Spleen (tissue), 11 donors: ENCODE measurements at regions not wholly inside any gene's neighbourhood (a gene's known extent, or its start where the extent isn't known, plus 50 kb on each side); places are given as distances from the start of the nearest gene placed in this dataset.

Experiments
- DNase-seq: peaks from one replicate; pipeline ENCODE4 v3.0.0-alpha.2; 2020
- H3K27ac ChIP-seq, 8 donors: fragments of 200-600 bp; sonication (generic) in 7 of 8; 1 replicate in 4 of 8; 2 replicates in 4 of 8; pipeline versions ENCODE4 v1.5.0 to v1.8.0; 2016 to 2021; ENCODE audit warnings: inconsistent platforms in 4 of 8, mild to moderate bottlenecking in 4 of 8, moderate library complexity in 1 of 8
- H3K27me3 ChIP-seq, 7 donors: fragments of 200-600 bp; sonication (generic) in 6 of 7; replicated peaks in 1 of 7; 1 replicate in 4 of 7; 2 replicates in 3 of 7; pipeline versions ENCODE4 v1.5.0 to v1.8.0; 2016 to 2021; ENCODE audit warnings: inconsistent platforms in 3 of 7, mild to moderate bottlenecking in 1 of 7
- H3K36me3 ChIP-seq, 6 donors: fragments of 200-600 bp; sonication (generic) in 5 of 6; 1 replicate in 4 of 6; 2 replicates in 2 of 6; pipeline versions ENCODE4 v1.5.0 to v1.8.0; 2016 to 2021; ENCODE audit warnings: inconsistent platforms in 2 of 6
- H3K4me1 ChIP-seq, 6 donors: fragments of 200-600 bp; sonication (generic) in 5 of 6; 1 replicate in 3 of 6; 2 replicates in 3 of 6; pipeline versions ENCODE4 v1.5.0 to v1.8.0; 2016 to 2021; ENCODE audit warnings: inconsistent platforms in 3 of 6
- H3K4me3 ChIP-seq, 8 donors: fragments of 200-600 bp; sonication (generic) in 7 of 8; 1 replicate in 4 of 8; 2 replicates in 4 of 8; pipeline versions ENCODE4 v1.5.0 to v1.8.0; 2016 to 2021; ENCODE audit warnings: inconsistent platforms in 4 of 8, mild to moderate bottlenecking in 4 of 8, moderate library complexity in 2 of 8
- H3K9me3 ChIP-seq, 8 donors: fragments of 200-600 bp; sonication (generic) in 7 of 8; 1 replicate in 4 of 8; 2 replicates in 4 of 8; pipeline versions ENCODE4 v1.5.0 to v1.8.0; 2016 to 2021; ENCODE audit warnings: inconsistent platforms in 4 of 8
- POLR2A ChIP-seq, 3 donors: fragments of 450-650 bp; IDR thresholded peaks; one replicate each; pipeline ENCODE4 v1.5.1; 2017; ENCODE audit warnings: antibody characterized with exemption in 3 of 3, mild to moderate bottlenecking in 1 of 3
- POLR2AphosphoS5 ChIP-seq, 3 donors: sonication (generic); formaldehyde crosslinking; IDR thresholded peaks; one replicate each; pipeline ENCODE4 v1.5.1; 2017; ENCODE audit warnings: antibody characterized with exemption in 3 of 3
- WGBS, 5 donors: extraction: QIAGEN DNeasy Blood & Tissue Kit in 3 of 5; methylation state at CpG; one replicate each; pipeline versions ENCODE4 v1.1.5 to v1.1.7; 2013 to 2018; 5-methylcytosine and 5-hydroxymethylcytosine counted together
- intact Hi-C: fragments of 100-400 bp; cut with DNase I; formaldehyde crosslinking; loops from one replicate; pipeline ENCODE4 v1.15.0; 2023; ENCODE audit warnings: low total_unique reads
- TF ChIP-seq, protein P1 (sequence below), 11 experiments: fragments of 200-600 bp in 7 of 11; fragments of 450-650 bp in 4 of 11; sonication (generic) in 4 of 11; IDR thresholded peaks in 8 of 11; conservative IDR thresholded peaks in 3 of 11; 1 replicate in 7 of 11; 2 replicates in 4 of 11; pipeline versions ENCODE4 v1.4.0 to v1.8.0; 2016 to 2021; ENCODE audit warnings: antibody characterized with exemption in 11 of 11, inconsistent platforms in 4 of 11, mild to moderate bottlenecking in 1 of 11
- donor health status: healthy with polysubstance abuse.
- donor health status: DM: no; HTN: no; CAD: no; lungs with moderate emphysema.
- donor health status: DM: no; HTN: no; CAD: no.
- donor health status: Bipolar disorder and iron deficiency.
- donor health status: healthy.
- donor health status: DM: no; HTN: no; CAD: no.
- donor health status: DM: yes; HTN: yes; CAD: no.

DNA sequence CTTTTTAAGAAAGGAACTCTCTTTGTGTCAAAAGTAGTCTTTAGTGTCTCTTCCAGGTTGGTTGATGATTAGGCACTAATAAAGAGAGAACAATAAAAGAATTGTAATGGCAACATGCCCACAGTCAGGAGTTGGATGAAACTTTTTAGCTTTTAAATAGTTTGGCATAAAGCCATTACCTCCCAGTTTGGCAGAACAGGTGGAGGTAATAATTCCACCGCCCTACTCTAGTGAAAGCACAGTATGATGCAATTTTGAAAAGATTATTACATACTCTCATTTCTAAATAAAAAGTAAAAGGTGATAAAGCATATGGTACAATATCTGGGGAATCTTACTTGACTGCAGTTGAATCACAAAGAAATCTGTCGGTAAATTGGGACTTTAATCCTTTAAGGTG lies 497.6 kb downstream of the SUCLA2 start:
- Histone ChIP-seq H3K4me1 (no peaks in the 10 kb centered on the region), H3K36me3 (no peaks in the 10 kb centered on the region), H3K27me3 (no peaks in the 10 kb centered on the region), H3K9me3 (no peaks in the 10 kb centered on the region), H3K27ac (no peak overlapping the region), H3K4me3 (no peak overlapping the region)
- DNase-seq = no peak
- TF ChIP-seq POLR2A (IDR thresholded peaks at IDR 0.05) (no peak), POLR2AphosphoS5 (IDR thresholded peaks at IDR 0.05) (no peak)
- TF ChIP-seq, protein P1, sequence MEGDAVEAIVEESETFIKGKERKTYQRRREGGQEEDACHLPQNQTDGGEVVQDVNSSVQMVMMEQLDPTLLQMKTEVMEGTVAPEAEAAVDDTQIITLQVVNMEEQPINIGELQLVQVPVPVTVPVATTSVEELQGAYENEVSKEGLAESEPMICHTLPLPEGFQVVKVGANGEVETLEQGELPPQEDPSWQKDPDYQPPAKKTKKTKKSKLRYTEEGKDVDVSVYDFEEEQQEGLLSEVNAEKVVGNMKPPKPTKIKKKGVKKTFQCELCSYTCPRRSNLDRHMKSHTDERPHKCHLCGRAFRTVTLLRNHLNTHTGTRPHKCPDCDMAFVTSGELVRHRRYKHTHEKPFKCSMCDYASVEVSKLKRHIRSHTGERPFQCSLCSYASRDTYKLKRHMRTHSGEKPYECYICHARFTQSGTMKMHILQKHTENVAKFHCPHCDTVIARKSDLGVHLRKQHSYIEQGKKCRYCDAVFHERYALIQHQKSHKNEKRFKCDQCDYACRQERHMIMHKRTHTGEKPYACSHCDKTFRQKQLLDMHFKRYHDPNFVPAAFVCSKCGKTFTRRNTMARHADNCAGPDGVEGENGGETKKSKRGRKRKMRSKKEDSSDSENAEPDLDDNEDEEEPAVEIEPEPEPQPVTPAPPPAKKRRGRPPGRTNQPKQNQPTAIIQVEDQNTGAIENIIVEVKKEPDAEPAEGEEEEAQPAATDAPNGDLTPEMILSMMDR (IDR thresholded peaks at IDR 0.05 in 8 of 11, conservative IDR thresholded peaks at IDR 0.05 in 3 of 11) = no peak
- intact Hi-C loops = no loop called here
- WGBS, 5 donors = 85 to 91% (median 87%) methylated on average over 2 of the region's 2 CpGs

DNA sequence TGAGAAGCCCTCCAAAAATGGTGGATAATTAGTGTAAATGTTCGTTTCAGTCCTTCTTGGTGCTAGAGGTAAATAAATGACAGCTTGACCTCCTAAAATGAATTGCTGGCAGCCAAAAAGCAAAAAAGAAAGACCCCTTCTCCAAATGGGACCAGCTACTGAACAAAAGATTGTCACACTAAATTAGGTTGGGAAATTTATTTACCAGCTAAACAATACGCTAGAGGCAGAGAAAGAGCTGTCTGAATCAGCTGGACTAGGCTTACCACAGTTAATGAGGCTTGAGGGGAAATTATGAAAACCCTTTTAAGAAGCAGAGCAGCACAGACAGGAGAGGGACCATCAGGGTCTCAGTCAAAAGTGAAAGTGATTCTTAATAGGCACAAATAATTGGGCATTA lies 498.9 kb downstream of the SUCLA2 start:
- intact Hi-C loops = no loop called here
- Histone ChIP-seq H3K36me3 (no peaks in the 10 kb centered on the region), H3K27me3 (no peaks in the 10 kb centered on the region), H3K4me1 (peaks cover 0 to 8% (median 2%) of the 10 kb centered on the region in 6 donors), H3K4me3 (no peak overlapping the region), H3K27ac (no peak overlapping the region), H3K9me3 (no peaks in the 10 kb centered on the region)
- TF ChIP-seq POLR2AphosphoS5 (IDR thresholded peaks at IDR 0.05) = no peak
- TF ChIP-seq POLR2A (IDR thresholded peaks at IDR 0.05) = no peak
- TF ChIP-seq, protein P1 (IDR thresholded peaks at IDR 0.05 in 8 of 11, conservative IDR thresholded peaks at IDR 0.05 in 3 of 11) = no peak
- WGBS, 5 donors = 57 to 87% (median 66%) methylated on average over 2 of the region's 2 CpGs
- DNase-seq = no peak

DNA sequence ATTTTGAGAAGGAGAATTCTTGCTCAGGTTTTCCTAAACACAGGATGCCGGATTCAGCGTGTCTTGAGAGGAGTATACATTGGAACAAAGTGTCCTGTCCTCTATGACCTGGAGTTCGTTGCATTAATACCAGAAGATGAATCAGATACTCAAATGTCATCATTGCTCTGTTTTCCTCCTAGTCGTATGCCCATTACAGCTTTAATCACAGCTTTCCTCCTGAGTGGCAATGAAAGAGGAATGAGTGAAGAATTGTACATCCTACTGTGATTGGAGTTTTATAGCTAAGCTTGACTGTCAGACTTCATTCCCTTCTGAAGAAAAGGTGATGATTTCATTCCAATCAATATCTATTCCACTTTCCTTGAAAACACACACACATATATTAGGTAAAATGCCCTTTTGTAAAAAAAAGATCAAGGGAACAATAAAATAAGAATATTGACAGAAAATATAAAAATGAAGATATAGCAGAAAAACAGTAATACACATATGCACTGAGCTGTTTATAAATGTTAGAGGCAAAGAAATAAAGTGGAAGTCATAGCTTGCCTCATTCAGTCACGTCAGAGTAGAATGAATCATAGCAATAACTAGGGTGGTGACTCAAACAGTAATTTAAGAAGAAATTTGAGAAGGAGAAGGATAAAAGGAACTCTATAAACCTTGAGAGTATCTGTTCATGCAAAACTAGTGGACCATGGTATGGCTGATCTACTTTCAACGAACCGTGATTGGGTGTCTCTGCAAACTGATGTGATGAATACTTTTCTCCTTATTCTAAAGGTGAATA lies 501.5 kb downstream of the SUCLA2 start:
- 70 to 83% (median 74%) methylated on average over 7 of the region's 7 CpGs for WGBS, 5 donors
- TF ChIP-seq POLR2AphosphoS5 (IDR thresholded peaks at IDR 0.05) (no peak), POLR2A (IDR thresholded peaks at IDR 0.05) (no peak)
- TF ChIP-seq, protein P1 (IDR thresholded peaks at IDR 0.05 in 8 of 11, conservative IDR thresholded peaks at IDR 0.05 in 3 of 11) = no peak
- Histone ChIP-seq H3K4me3 (no peak overlapping the region), H3K9me3 (no peaks in the 10 kb centered on the region), H3K36me3 (no peaks in the 10 kb centered on the region), H3K27me3 (no peaks in the 10 kb centered on the region), H3K4me1 (peaks cover 0 to 8% (median 2%) of the 10 kb centered on the region in 6 donors), H3K27ac (no peak overlapping the region)
- DNase-seq = no peak
- intact Hi-C loops = no loop called here

DNA sequence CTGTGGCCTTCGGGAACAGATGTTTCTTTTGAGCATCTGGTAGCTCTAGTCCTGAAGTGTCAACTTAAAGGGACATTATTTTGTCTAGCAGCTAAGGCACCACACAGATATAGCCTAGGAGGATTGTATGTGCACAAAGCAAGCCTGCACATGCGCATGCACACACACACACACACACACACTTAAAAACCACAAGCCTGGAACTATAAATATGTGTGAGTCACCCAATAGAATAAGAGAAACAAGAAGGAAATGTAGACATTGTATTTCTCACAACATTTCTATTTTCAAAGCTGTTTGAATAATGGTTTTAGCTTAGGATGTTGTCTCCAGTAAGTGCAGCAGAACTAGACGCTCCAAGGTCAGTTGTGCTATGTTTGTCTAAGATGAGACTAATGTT lies 516.5 kb downstream of the SUCLA2 start:
- H3K27ac ChIP-seq = no peak overlapping the region
- WGBS, 5 donors = 43 to 67% (median 58%) methylated on average over 3 of the region's 3 CpGs
- intact Hi-C loops = no loop called here
- H3K36me3 ChIP-seq = no peaks in the 10 kb centered on the region
- no peaks in the 10 kb centered on the region for H3K4me1 ChIP-seq
- TF ChIP-seq POLR2A (IDR thresholded peaks at IDR 0.05) = no peak
- TF ChIP-seq POLR2AphosphoS5 (IDR thresholded peaks at IDR 0.05) = no peak
- TF ChIP-seq, protein P1 (IDR thresholded peaks at IDR 0.05 in 8 of 11, conservative IDR thresholded peaks at IDR 0.05 in 3 of 11) = no peak
- H3K9me3 ChIP-seq = no peaks in the 10 kb centered on the region
- no peak for DNase-seq
- no peak overlapping the region for H3K4me3 ChIP-seq
- H3K27me3 ChIP-seq = no peaks in the 10 kb centered on the region
